ENCODE measurements at regions not wholly inside any gene's neighbourhood (a gene's known extent, or its start where the extent isn't known, plus 50 kb on each side); places are given as distances from the start of the nearest gene placed in this dataset.

- DNase-seq (no peak), ATAC-seq (no peak)
- H3K9me3 ChIP-seq: no peaks in the 10 kb centered on the region
- no peak overlapping the region for H3K27ac ChIP-seq
- 60% methylated on average over 2 of the region's 2 CpGs for WGBS (ENCODE audit: insufficient coverage, low coverage, low lambda C conversion rate, missing lambda C conversion rate)
- peaks cover 0 to 5% (median 0%) of the 10 kb centered on the region in 4 donors for H3K4me1 ChIP-seq
- no peaks in the 10 kb centered on the region for H3K36me3 ChIP-seq
- TF ChIP-seq, protein P1, sequence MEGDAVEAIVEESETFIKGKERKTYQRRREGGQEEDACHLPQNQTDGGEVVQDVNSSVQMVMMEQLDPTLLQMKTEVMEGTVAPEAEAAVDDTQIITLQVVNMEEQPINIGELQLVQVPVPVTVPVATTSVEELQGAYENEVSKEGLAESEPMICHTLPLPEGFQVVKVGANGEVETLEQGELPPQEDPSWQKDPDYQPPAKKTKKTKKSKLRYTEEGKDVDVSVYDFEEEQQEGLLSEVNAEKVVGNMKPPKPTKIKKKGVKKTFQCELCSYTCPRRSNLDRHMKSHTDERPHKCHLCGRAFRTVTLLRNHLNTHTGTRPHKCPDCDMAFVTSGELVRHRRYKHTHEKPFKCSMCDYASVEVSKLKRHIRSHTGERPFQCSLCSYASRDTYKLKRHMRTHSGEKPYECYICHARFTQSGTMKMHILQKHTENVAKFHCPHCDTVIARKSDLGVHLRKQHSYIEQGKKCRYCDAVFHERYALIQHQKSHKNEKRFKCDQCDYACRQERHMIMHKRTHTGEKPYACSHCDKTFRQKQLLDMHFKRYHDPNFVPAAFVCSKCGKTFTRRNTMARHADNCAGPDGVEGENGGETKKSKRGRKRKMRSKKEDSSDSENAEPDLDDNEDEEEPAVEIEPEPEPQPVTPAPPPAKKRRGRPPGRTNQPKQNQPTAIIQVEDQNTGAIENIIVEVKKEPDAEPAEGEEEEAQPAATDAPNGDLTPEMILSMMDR (IDR thresholded peaks at IDR 0.05): no peak
- TF ChIP-seq POLR2A (IDR thresholded peaks at IDR 0.05): no peak
- H3K4me3 ChIP-seq: no peak overlapping the region
- intact Hi-C loops (cut with DNase I): no loop called here
- no peaks in the 10 kb centered on the region for H3K27me3 ChIP-seq
Observed at GRCh38 chr1:98400446-98400845, 261.1 kb upstream of the SNX7 start.

DNA sequence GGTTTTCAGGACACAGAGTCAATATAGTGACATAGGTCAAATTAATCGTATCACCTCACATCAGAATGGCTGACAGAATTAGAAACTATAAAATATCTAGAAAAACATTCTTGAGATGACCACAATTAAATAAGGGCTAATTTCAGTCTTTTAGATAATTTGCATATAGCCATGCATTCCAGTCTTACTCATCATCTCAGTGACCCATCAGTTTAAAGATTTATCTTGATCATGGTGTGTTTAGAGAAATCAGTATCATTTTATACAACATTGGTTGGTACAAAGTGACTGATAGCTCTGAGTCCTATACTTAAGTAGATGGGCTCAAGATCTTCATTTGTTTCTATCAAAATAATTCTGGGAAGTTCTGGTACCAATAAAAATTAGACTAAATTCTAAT lies 262.3 kb upstream of the SNX7 start:
- H3K9me3 ChIP-seq: no peaks in the 10 kb centered on the region
- no peaks in the 10 kb centered on the region for H3K27me3 ChIP-seq
- DNase-seq (no peak), ATAC-seq (no peak)
- H3K36me3 ChIP-seq: no peaks in the 10 kb centered on the region
- WGBS (ENCODE audit: insufficient coverage, low coverage, low lambda C conversion rate, missing lambda C conversion rate): 73% methylated on average over 1 of the region's 1 CpG
- H3K4me3 ChIP-seq: no peak overlapping the region
- TF ChIP-seq, protein P1 (IDR thresholded peaks at IDR 0.05): no peak
- TF ChIP-seq POLR2A (IDR thresholded peaks at IDR 0.05): no peak
- no peak overlapping the region for H3K27ac ChIP-seq
- intact Hi-C loops (cut with DNase I): no loop called here
- H3K4me1 ChIP-seq: no peaks in the 10 kb centered on the region

- no peak for DNase-seq
- H3K4me1 ChIP-seq: no peaks in the 10 kb centered on the region
- intact Hi-C loops (cut with DNase I): no loop called here
- no peaks in the 10 kb centered on the region for H3K27me3 ChIP-seq
- no peak overlapping the region for H3K27ac ChIP-seq
- no peaks in the 10 kb centered on the region for H3K9me3 ChIP-seq
- 28% methylated on average over 2 of the region's 2 CpGs for WGBS (ENCODE audit: insufficient coverage, low coverage, low lambda C conversion rate, missing lambda C conversion rate)
- ATAC-seq: no peak
- H3K4me3 ChIP-seq: no peak overlapping the region
- TF ChIP-seq, protein P1 (IDR thresholded peaks at IDR 0.05): no peak
- no peak for TF ChIP-seq POLR2A (IDR thresholded peaks at IDR 0.05)
- no peaks in the 10 kb centered on the region for H3K36me3 ChIP-seq
Observed at GRCh38 chr1:98398649-98399048, 262.9 kb upstream of the SNX7 start.

DNA sequence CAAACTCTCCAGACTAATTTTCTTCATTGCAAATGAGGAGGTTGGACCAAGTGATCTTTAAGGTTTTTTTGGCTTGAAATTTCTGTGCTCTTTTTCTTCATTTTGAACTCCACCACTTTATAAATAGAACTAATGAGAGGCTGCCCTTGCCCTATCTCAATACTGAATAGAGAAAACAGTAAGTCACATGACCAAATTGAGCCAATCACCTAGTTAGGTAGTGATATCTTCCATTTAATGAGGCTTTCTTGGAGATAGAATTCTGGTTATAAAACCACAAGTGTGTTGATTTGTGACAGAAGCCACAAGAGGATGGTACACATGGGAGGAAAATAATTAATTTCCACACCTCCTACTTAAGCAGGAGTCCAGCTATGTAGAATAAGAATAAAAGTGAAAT lies 263.4 kb upstream of the SNX7 start:
- TF ChIP-seq, protein P1 (IDR thresholded peaks at IDR 0.05): no peak
- no peak for TF ChIP-seq POLR2A (IDR thresholded peaks at IDR 0.05)
- H3K27ac ChIP-seq: no peak overlapping the region
- intact Hi-C loops (cut with DNase I): no loop called here
- H3K9me3 ChIP-seq: no peaks in the 10 kb centered on the region
- no peak for ATAC-seq
- no peaks in the 10 kb centered on the region for H3K4me1 ChIP-seq
- H3K27me3 ChIP-seq: no peaks in the 10 kb centered on the region
- H3K4me3 ChIP-seq: no peak overlapping the region
- DNase-seq: no peak
- no peaks in the 10 kb centered on the region for H3K36me3 ChIP-seq

GRCh38 chr1:98393719-98394118 lies 267.8 kb upstream of the SNX7 start:
- no peak overlapping the region for H3K27ac ChIP-seq

More at GRCh38 chr1:98393719-98394118, 267.8 kb upstream of the SNX7 start:
- ATAC-seq: no peak
- H3K9me3 ChIP-seq: no peaks in the 10 kb centered on the region
- no peaks in the 10 kb centered on the region for H3K27me3 ChIP-seq
- H3K36me3 ChIP-seq: no peaks in the 10 kb centered on the region
- WGBS (ENCODE audit: insufficient coverage, low coverage, low lambda C conversion rate, missing lambda C conversion rate): 95% methylated on average over 2 of the region's 2 CpGs
- no peak overlapping the region for H3K4me3 ChIP-seq
- intact Hi-C loops (cut with DNase I): no loop called here
- H3K4me1 ChIP-seq: no peaks in the 10 kb centered on the region
- no peak for TF ChIP-seq POLR2A (IDR thresholded peaks at IDR 0.05)
- TF ChIP-seq, protein P1 (IDR thresholded peaks at IDR 0.05): no peak
- no peak for DNase-seq
